ENCODE measurements at regions not wholly inside any gene's neighbourhood (a gene's known extent, or its start where the extent isn't known, plus 50 kb on each side); places are given as distances from the start of the nearest gene placed in this dataset.
"Not testable (repeated sequence)": the region's sequence is repeated elsewhere in the genome, so short reads cannot be mapped to it uniquely, and the experiment has no call there.

DNA sequence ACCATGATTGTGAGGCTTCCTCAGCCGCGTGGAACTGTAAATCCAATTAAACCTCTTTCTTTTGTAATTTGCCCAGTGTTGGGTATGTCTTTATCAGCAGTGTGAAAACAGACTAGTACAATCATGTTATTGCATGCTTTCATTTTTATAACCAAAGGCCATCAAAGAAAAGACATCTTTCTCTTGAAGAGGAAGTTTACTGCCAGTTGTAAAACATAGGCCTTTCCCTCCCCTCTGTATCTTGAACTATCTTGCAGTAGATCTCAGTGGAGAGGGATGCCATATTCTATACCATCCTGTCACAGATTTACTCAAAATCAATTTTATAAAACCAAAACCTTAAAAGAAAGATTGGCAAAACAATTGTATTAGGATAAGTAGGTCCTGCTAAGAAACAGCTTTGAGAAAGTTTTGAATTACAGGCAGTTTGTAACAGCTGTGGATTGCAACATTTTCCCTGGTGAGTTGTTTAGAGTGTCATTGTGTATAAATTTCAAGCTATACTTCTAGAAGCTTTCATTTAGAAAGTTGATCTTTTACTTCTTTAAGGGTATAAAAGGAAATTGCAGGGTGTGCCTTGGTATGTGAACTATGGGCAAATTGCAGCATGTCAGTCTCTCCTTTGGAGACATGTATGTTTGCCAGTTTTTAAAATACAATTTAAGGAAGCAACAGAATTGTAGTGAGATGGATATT is 128.0 kb downstream of the ATP23 start:
- no peak for DNase-seq

DNA sequence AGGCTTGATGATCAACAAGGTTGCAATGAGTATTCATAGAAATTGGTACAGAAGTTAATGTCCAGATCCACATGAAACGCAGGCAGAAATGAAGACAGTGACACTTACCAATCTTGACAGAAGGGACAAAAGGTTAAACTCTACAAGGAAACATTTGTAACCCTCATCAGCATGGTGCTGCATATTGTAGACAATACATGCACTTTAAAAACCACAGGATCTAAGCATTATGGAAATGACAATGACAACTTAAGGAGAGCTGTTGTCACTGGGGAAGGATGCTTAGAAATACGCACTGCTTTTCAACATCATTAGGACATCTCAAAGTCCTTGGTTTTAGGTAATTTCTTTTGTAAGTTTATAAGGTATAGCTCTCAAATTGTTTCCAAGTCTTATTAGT is 130.6 kb downstream of the ATP23 start:
- no peak for DNase-seq

- no peak for DNase-seq
Measured at GRCh38 chr12:58074259-58074658, 132.9 kb downstream of the ATP23 start.

- DNase-seq = no peak
Measured at GRCh38 chr12:58079806-58080205, 138.4 kb downstream of the ATP23 start.

DNA sequence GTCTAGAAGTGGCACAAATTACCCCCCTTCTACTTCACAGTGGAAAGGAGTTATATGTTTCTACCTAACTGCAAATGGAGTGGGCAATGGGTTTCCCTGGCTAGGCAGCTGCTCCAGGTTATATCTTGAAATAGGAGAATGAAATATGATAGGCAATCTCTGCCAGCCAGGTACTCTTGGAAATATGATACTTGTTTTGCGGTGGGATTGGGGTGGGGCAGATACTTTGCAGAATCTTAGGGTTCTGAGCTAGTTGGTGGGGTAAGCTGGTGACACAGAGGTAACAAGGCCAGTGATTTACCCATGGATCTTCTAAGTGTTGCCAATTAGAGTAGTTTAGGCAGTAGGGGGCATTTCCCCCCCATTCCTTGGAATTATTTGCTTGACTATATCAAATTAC is 140.1 kb downstream of the ATP23 start:
- no peak for DNase-seq

DNA sequence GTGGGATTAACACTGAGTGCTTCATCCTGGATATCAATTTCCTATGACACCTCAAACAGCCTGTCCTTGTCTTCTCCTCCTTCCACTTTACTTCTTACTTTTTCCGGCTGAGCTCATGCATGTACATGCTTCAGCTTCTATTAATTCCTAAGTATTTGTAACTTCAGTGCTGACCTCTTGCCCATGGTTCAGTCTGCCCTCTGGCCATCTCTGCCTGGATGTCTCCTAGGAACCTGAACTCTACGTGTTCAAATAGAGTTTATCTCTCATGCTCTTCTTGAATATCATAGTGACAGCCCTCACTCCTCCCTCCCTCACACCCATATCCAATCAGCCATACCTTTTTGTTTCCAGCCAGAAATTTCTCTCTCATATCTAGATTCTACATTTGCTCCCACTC is 141.6 kb downstream of the ATP23 start:
- no peak for DNase-seq

DNA sequence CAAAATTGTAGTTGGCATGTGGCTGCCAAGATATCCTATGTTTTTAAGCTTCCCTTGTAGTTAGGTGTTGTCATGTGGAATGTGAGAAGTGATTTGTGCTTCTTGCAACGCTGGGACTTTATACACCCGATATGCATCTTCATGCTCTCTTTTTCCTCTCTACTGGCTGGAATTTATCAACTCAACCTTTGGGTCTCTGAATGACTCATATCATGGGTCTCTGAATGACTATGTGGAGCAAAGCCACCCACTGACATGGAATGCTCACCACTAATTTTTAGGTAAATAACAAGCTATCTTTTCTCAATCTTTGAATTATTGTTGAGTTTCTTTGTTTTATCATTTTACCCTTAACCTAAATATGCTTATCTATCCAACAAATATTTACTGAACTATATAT is 144.6 kb downstream of the ATP23 start:
- no peak for DNase-seq

DNA sequence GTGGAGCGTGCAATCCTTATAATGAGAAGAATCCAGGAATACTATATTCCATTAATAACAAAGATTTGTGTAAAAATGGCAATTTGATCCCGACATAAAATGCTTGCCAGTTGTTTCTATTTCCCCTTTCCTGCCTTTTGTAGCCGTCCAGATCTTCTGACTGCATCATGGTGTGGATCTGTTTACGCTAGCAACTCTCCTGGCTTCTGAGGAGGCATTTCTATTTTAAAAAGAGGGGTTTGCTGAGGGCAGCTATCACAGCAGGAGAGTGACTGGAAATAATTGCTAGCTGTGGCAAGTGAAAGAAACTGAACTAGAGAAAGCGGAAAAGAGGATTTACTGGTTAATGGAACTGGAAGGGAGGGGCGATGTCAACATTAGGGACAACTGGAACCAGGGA is 145.6 kb downstream of the ATP23 start:
- DNase-seq = no peak

- DNase-seq = no peak
Measured at GRCh38 chr12:58087423-58088127, 146.2 kb downstream of the ATP23 start.

GRCh38 chr12:58089588-58089987 is 148.2 kb downstream of the ATP23 start:
- DNase-seq = no peak

DNA sequence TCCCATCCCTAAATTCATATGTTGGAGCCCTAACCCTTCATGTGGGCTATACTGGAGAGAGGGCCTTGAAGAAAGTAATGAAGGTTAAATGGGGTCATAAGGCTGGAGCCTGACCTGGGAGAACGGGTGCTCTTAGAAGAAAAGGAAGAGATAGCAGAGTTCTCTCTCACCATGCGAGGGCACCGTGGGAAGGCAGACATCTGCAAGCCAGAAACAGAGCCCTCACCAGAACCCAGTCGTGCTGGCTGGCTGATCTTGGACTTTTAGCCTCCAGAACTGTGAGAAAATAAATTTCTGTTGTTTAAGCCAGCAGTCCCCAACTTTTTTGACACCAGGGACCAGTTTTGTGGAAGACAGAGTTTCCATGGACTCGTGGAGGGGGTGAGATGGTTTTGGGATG is 149.3 kb downstream of the ATP23 start:
- DNase-seq = no peak

DNA sequence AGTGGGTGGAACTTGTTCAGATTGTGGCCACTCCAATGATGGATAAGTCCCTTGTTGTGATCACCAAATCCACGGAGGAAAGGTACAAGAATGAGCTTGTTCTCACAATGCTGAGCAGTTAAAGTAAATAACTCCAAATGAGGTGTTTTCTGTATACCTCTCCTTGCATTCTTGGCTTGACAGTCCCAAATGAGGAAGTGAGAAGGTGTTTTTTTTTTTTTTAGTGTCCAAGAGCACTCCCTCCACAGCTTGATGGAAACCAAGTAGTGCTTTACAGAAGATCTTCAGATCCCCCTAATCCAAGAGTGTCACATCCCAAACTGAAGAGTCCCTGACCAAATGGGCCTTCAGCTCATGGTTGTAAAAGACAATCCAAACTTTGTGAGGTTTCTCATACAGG is 153.6 kb downstream of the ATP23 start:
- no peak for DNase-seq

- no peak for DNase-seq
Measured at GRCh38 chr12:58097741-58098140, 156.4 kb downstream of the ATP23 start.

DNA sequence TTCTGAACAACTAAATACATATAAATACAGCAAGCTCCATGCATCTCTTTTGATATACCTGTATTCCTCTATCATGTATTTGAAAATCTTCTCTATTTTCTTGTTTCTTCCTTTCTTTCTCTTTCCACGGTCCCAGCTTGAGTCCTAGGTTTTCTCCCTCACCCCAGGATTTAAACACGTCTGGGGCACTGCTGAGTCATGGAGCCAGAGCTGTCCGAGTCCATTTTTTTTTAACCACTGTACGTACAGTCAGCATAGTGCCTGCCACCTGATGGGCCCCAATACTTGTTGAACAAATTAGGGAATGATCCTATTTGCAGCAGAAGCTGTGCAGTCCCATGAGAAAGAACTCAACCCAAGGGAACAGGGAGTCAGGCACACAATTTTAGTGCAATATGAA is 158.1 kb downstream of the ATP23 start:
- DNase-seq = no peak

DNA sequence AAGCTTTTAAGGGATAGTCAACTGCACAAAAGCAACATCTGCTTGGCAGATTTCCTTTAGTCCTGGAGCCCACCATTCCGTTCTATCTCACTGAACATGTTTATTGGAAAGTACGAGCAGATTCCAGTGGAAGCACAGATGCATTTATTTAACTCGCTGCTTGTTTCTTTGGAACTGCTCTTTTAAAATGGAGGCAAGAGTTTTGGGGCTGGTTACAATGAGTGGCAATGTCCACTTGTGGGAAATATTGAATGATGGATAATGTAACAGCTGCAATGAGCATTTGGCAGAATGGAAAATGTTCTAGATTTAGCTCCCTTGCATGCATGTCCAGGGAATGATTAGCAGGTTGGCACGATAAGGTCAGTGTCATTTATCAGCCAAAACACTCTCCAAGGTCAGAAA is 163.0 kb downstream of the ATP23 start:
- no peak for DNase-seq

- DNase-seq = no peak
Measured at GRCh38 chr12:58105225-58106119, 164.1 kb downstream of the ATP23 start.

DNA sequence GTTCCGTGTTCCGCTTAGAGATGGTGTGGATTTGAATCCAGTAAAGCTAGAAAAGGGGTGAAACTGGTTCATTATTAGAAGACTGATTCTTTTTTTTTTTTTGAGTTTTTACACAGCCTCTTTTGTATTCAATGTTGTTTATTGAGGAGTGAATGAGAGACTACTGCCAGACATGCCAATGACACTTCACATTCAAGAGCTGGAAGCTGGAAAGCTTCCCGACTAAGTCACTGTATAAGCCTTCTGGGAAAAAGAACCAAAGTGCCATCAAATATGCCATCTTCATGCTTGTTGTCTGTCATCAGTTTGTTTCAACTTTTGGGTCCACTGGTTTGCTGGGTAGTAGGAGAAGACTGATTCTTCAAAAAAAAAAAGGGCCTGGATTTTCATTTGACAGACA is 164.8 kb downstream of the ATP23 start:
- no peak for DNase-seq

GRCh38 chr12:58117201-58117600 is 175.8 kb downstream of the ATP23 start:
- DNase-seq = no peak

DNA sequence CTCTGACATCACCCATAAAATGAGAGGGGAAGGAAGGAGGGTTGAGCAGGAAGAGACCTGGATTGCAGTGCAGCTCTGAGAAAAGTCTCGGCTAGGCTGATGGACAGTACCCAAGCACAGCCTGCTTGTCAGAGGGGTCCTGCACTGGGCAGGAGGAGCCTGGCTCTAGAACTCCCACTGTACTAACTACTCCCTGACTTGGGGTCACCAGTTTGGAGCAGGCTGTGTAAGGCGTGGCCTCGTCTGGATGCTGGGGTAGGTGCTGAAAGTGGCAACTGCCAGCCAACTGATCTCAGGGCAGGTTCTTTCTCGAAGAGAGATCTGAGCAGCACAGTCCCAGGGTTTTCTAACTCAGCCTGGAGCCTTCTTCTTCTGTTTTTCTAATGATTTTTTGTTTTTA is 176.3 kb downstream of the ATP23 start:
- DNase-seq = no peak

DNA sequence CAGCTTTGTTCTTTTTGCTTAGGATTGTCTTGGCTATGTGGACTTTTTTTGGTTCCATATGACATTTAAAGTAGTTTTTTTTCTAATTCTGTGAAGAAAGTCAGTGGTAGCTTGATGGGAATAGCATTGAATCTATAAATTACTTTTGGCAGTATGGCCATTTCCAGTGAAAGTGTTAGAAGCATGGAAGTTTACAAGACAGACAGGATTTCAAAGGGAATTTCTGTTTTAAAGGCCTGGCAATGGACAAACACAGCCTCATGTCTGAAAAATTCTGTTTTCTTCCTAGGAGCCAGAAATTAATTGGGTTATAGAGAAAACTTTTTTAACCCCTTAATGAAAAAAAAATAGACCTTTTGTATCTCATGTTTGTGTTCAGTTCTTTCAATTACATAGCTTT is 184.4 kb downstream of the ATP23 start:
- DNase-seq = not testable (repeated sequence)

- DNase-seq = no peak
Measured at GRCh38 chr12:58131986-58132755, 190.8 kb downstream of the ATP23 start.

- no peak for DNase-seq
Measured at GRCh38 chr12:58138424-58138823, 197.1 kb downstream of the ATP23 start.

GRCh38 chr12:58139894-58140293 is 198.5 kb downstream of the ATP23 start:
- no peak for DNase-seq
